ENCODE measurements at regions not wholly inside any gene's neighbourhood (a gene's known extent, or its start where the extent isn't known, plus 50 kb on each side); places are given as distances from the start of the nearest gene placed in this dataset.

DNA sequence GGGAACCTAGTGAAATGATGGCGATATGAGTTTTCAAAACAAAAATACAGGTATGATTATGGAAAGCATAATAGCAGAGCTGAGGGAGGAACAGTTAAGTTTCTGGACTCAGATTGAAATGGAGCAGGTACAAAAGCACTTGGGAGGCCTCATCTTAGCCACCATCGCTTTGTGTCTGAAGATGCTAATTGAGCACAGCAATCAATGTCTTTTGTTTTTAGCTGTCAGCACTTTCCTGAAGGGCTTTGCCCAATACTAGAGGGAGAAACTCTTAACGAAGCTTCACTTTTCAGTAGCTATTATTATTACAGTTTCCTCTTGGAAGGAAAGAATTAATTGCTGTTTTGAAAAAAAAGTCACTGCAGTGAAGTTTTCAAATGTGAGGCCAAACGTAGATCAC, 348.7 kb downstream of the RWDD3 start:
- Histone ChIP-seq H4K8ac (ENCODE audit: extremely low read depth, insufficient read depth, low read length) (no peak overlapping the region), H2BK15ac (ENCODE audit: low read length) (no peak overlapping the region), H4K91ac (replicated peaks; ENCODE audit: insufficient read length, low read length) (no peak overlapping the region), H3K79me1 (ENCODE audit: low read depth, low read length) (no peaks in the 10 kb centered on the region), H3K9me3 (ENCODE audit: insufficient read depth in 2 of 2, low read depth in 1 of 2, low read length in 1 of 2) (no peaks in the 10 kb centered on the region), H2AFZ (ENCODE audit: low read length) (no peak overlapping the region), H3K23me2 (ENCODE audit: low read depth, low read length) (no peaks in the 10 kb centered on the region), H2BK5ac (ENCODE audit: low read depth, low read length) (no peak overlapping the region), H3K36me3 (ENCODE audit: control insufficient read depth in 2 of 4, insufficient read depth in 4 of 4, low read length in 3 of 4) (no peaks in the 10 kb centered on the region), H2BK120ac (replicated peaks; ENCODE audit: low read depth, low read length) (no peak overlapping the region), H3K14ac (ENCODE audit: insufficient read length) (no peak overlapping the region), H4K5ac (ENCODE audit: insufficient read length, low read depth, low read length) (no peak overlapping the region), H3K18ac (ENCODE audit: extremely low read depth, low read length) (no peak overlapping the region), H4K20me1 (replicated peaks in 1 of 2; ENCODE audit: control insufficient read depth in 1 of 2, insufficient read depth in 2 of 2, low read length in 2 of 2) (no peaks in the 10 kb centered on the region), H3K9ac (replicated peaks in 1 of 4; ENCODE audit: extremely low read depth in 1 of 4, low read depth in 3 of 4, low read length in 3 of 4) (no peak overlapping the region), H2BK20ac (ENCODE audit: low read length) (no peak overlapping the region), H3K4me2 (ENCODE audit: insufficient read depth in 1 of 2, low read depth in 2 of 2, low read length in 2 of 2) (peak overlapping the region; percentile 13 to 45; a peak in 2 of 4 replicates), H3K56ac (replicated peaks; ENCODE audit: insufficient read length, low read depth, low read length) (no peak overlapping the region), H3K4ac (replicated peaks; ENCODE audit: insufficient read length, low read depth, low read length) (no peak overlapping the region), H3K4me1 (replicated peaks in 1 of 4; ENCODE audit: control insufficient read depth in 3 of 4, insufficient read depth in 4 of 4, low read length in 3 of 4) (peaks cover 8 to 13% (median 10%) of the 10 kb centered on the region in 4 experiments; a peak in 5 of 7 replicates), H3K4me3 (ENCODE audit: extremely low read depth in 1 of 4, insufficient read depth in 2 of 4, low read depth in 3 of 4, low read length in 4 of 4) (peak overlapping the region in 1 of 4 experiments; percentile 29; a peak in 1 of 8 replicates), H3K79me2 (ENCODE audit: control insufficient read depth in 1 of 2, insufficient read depth in 2 of 2, low read length in 2 of 2) (no peaks in the 10 kb centered on the region), H2BK12ac (ENCODE audit: low read depth, low read length) (no peak overlapping the region), H3K27me3 (replicated peaks in 1 of 4; ENCODE audit: control insufficient read depth in 3 of 4, extremely low read depth in 1 of 4, insufficient read depth in 3 of 4, low read length in 3 of 4) (no peaks in the 10 kb centered on the region), H3K23ac (ENCODE audit: insufficient read length) (no peak overlapping the region), H3K27ac (ENCODE audit: low read depth, low read length) (no peak overlapping the region), H2AK5ac (ENCODE audit: low read depth, low read length) (no peak overlapping the region)
- DNase-seq (ENCODE audit: low read depth in 1 of 2, low spot score in 2 of 2) = no peak
- no peak for TF ChIP-seq CEBPB (IDR thresholded peaks at IDR 0.05; ENCODE audit: low read depth, low read length)
- no peak for TF ChIP-seq ATF3 (IDR thresholded peaks at IDR 0.05; ENCODE audit: insufficient read depth, low read depth, low read length)
- no peak for TF ChIP-seq CREB1 (IDR thresholded peaks at IDR 0.05)
- no peak for TF ChIP-seq POLR2A (IDR thresholded peaks at IDR 0.05; ENCODE audit: control extremely low read depth in 1 of 2, low read depth in 2 of 2, low read length in 2 of 2)
- TF ChIP-seq NANOG (IDR thresholded peaks at IDR 0.05; ENCODE audit: insufficient read depth, low read depth, low read length, poor library complexity, severe bottlenecking) = peak; percentile 88
- TF ChIP-seq MAFK (IDR thresholded peaks at IDR 0.05; ENCODE audit: low read depth, low read length) = peak; percentile 60; the same call in 1 of the 2 replicates
- TF ChIP-seq SP4 (IDR thresholded peaks at IDR 0.05; ENCODE audit: low read length) = no peak
- 17% methylated on average over 4 of the region's 4 CpGs; no CpG with 5 or more reads in 1 of the 2 experiments for WGBS, 2 experiments (ENCODE audit: extremely low coverage in 1 of 2, insufficient coverage in 1 of 2, insufficient read length in 1 of 2, insufficient replicate concordance in 2 of 2, low coverage in 1 of 2, low lambda C conversion rate in 2 of 2, missing lambda C conversion rate in 1 of 2)
- POLR2A ChIA-PET (ENCODE audit: partially characterized antibody) = no interaction called here
- FAIRE-seq = peak; percentile 19
- CTCF ChIA-PET (ENCODE audit: partially characterized antibody) = no interaction called here

All from H1 (cell line).